ENCODE measurements at regions not wholly inside any gene's neighbourhood (a gene's known extent, or its start where the extent isn't known, plus 50 kb on each side); places are given as distances from the start of the nearest gene placed in this dataset.

DNA sequence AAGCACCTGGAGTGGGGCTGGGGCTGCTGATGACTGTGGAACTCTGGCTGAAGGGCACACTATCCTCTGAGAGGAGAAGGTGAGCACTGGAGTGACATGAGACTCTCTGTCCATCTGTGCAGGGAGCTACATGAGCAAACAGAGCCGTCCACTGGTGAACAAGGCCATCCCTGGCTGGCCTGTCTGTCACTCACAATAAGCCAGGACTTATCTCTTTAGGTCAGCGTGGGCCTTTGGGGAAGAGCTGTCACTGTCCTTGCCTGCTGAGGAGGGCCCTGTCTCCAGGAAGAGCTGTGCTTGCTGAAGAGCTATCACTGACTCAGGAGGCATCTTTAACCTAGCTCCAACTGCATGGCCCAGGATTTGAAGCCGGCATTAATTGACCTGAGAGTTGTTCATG lies 82.1 kb downstream of the FOXD2 start:
- Histone ChIP-seq H3K27ac (replicated peaks) (no peak overlapping the region), H3K27me3 (ENCODE audit: insufficient read depth, poor library complexity, severe bottlenecking) (peaks cover 8% of the 10 kb centered on the region), H3K4me3 (replicated peaks; ENCODE audit: insufficient read depth, low read length) (no peak overlapping the region)
- TF ChIP-seq POLR2AphosphoS5 (IDR thresholded peaks at IDR 0.05; ENCODE audit: low read depth) (no peak), GABPA (IDR thresholded peaks at IDR 0.05; ENCODE audit: low read depth) (no peak), SPI1 (IDR thresholded peaks at IDR 0.05; ENCODE audit: borderline replicate concordance, low read depth) (no peak)
- TF ChIP-seq, protein P1, sequence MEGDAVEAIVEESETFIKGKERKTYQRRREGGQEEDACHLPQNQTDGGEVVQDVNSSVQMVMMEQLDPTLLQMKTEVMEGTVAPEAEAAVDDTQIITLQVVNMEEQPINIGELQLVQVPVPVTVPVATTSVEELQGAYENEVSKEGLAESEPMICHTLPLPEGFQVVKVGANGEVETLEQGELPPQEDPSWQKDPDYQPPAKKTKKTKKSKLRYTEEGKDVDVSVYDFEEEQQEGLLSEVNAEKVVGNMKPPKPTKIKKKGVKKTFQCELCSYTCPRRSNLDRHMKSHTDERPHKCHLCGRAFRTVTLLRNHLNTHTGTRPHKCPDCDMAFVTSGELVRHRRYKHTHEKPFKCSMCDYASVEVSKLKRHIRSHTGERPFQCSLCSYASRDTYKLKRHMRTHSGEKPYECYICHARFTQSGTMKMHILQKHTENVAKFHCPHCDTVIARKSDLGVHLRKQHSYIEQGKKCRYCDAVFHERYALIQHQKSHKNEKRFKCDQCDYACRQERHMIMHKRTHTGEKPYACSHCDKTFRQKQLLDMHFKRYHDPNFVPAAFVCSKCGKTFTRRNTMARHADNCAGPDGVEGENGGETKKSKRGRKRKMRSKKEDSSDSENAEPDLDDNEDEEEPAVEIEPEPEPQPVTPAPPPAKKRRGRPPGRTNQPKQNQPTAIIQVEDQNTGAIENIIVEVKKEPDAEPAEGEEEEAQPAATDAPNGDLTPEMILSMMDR (IDR thresholded peaks at IDR 0.05; ENCODE audit: insufficient read depth, low read length), result no peak
- TF ChIP-seq, protein P2, sequence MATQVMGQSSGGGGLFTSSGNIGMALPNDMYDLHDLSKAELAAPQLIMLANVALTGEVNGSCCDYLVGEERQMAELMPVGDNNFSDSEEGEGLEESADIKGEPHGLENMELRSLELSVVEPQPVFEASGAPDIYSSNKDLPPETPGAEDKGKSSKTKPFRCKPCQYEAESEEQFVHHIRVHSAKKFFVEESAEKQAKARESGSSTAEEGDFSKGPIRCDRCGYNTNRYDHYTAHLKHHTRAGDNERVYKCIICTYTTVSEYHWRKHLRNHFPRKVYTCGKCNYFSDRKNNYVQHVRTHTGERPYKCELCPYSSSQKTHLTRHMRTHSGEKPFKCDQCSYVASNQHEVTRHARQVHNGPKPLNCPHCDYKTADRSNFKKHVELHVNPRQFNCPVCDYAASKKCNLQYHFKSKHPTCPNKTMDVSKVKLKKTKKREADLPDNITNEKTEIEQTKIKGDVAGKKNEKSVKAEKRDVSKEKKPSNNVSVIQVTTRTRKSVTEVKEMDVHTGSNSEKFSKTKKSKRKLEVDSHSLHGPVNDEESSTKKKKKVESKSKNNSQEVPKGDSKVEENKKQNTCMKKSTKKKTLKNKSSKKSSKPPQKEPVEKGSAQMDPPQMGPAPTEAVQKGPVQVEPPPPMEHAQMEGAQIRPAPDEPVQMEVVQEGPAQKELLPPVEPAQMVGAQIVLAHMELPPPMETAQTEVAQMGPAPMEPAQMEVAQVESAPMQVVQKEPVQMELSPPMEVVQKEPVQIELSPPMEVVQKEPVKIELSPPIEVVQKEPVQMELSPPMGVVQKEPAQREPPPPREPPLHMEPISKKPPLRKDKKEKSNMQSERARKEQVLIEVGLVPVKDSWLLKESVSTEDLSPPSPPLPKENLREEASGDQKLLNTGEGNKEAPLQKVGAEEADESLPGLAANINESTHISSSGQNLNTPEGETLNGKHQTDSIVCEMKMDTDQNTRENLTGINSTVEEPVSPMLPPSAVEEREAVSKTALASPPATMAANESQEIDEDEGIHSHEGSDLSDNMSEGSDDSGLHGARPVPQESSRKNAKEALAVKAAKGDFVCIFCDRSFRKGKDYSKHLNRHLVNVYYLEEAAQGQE (IDR thresholded peaks at IDR 0.05; ENCODE audit: insufficient replicate concordance, low read depth), result no peak
- DNase-seq (ENCODE audit: low read depth in 1 of 2, low spot score in 1 of 2), result no peak

DNA sequence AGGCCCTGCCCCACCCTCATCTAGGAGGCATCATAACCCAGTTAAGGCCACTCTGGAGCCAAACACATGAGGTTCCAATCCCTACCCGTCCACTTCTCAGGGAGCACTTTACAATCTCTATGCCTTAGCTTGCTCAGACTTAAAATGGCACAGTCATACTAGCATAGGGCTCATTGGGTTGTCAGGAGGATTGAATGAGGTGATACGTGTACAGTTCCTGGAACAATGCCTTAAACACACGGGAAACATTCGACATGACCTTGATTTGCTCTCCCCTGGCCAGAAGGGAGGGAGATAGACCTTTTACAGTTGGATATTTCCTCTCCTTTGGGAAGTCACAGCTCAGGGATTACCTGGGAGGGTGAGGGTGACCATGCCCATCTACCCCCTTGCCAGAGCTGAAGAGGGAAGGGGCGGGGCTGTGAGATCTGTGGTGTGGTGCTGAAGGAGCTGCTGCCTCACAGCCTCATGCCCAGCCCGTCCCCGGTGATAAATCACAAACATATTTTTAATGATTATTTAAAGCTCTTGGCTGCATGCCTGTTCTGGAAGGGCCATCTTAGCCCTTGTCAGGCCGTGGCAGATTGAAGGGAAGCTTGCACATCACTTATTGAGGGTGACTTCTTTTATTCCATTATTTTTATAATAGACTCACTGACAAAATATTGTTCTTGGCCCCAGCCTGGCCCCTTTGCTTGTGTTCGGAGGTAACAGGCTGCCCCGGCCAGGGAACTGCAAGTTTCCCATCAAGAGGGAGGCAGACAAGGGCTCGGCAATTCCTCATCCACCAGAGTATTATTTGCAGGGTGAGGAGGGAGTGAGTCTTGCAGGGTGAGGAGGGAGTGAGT lies 83.4 kb downstream of the FOXD2 start:
- no peak for DNase-seq (ENCODE audit: low read depth in 1 of 2, low spot score in 1 of 2)
- Histone ChIP-seq H3K27ac (replicated peaks) (no peak overlapping the region), H3K4me3 (replicated peaks; ENCODE audit: insufficient read depth, low read length) (no peak overlapping the region), H3K27me3 (ENCODE audit: insufficient read depth, poor library complexity, severe bottlenecking) (peaks cover 10% of the 10 kb centered on the region)
- no peak for TF ChIP-seq SPI1 (IDR thresholded peaks at IDR 0.05; ENCODE audit: borderline replicate concordance, low read depth)
- no peak for TF ChIP-seq GABPA (IDR thresholded peaks at IDR 0.05; ENCODE audit: low read depth)
- TF ChIP-seq, protein P1 (IDR thresholded peaks at IDR 0.05; ENCODE audit: insufficient read depth, low read length), result no peak
- TF ChIP-seq POLR2AphosphoS5 (IDR thresholded peaks at IDR 0.05; ENCODE audit: low read depth), result no peak
- TF ChIP-seq, protein P2 (IDR thresholded peaks at IDR 0.05; ENCODE audit: insufficient replicate concordance, low read depth), result no peak

DNA sequence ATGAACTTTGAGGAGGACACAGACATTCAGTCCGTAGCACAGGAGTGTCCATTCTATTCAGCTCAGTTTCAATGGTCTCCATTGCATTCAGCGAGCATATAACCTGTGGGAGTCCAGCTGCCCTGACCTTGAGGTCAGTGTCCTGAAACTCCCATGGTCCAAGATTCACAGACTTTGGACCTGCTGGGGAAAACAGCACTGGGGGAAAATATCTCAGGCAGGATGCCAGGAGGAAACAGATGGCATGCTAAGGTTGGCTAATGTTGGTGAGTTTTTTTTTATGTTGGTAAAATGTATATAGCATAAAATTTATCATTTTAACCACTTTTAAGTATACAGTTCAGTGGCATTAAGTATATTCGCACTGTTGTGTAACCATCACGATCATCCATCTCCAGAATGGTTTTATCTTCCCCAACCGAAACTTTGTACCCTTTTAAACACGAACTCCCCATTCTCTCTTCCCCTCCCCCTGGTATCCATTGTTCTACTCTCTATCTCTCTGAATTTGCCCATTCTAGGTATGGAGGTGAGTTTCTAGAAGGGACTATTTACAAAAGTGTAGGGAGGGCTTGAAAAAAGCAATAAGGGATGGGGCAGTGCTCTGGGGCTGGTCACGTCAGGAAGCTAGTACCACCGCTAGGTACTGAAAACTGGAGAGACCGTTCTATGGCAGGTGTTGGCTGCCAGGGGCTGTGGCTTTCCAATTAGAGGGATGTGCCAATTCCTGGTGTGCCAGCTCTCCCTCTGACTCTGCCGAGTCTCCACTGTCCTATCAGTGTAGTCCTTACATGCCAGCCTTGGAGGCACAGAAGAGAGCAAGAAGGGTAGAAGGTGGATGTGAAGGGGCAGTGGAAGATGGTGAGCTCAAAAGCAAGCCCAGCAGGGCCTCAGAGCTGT lies 85.3 kb downstream of the FOXD2 start:
- Histone ChIP-seq H3K27ac (replicated peaks) (no peak overlapping the region), H3K27me3 (ENCODE audit: insufficient read depth, poor library complexity, severe bottlenecking) (peaks cover 10% of the 10 kb centered on the region), H3K4me3 (replicated peaks; ENCODE audit: insufficient read depth, low read length) (no peak overlapping the region)
- DNase-seq (ENCODE audit: low read depth in 1 of 2, low spot score in 1 of 2), result no peak
- TF ChIP-seq SPI1 (IDR thresholded peaks at IDR 0.05; ENCODE audit: borderline replicate concordance, low read depth) (no peak), GABPA (IDR thresholded peaks at IDR 0.05; ENCODE audit: low read depth) (no peak), POLR2AphosphoS5 (IDR thresholded peaks at IDR 0.05; ENCODE audit: low read depth) (no peak)
- TF ChIP-seq, protein P1 (IDR thresholded peaks at IDR 0.05; ENCODE audit: insufficient read depth, low read length), result no peak
- TF ChIP-seq, protein P2 (IDR thresholded peaks at IDR 0.05; ENCODE audit: insufficient replicate concordance, low read depth), result no peak
